ENCODE measurements at regions not wholly inside any gene's neighbourhood (a gene's known extent, or its start where the extent isn't known, plus 50 kb on each side); places are given as distances from the start of the nearest gene placed in this dataset.

GRCh38 chr13:76622315-76623040 lies 263.7 kb downstream of the KCTD12 start:
- DNase-seq (ENCODE audit: low spot score), result no peak
- in situ Hi-C loops (cut with MboI; ENCODE audit: low sequenced_read_pairs, unreplicated experiment), result no loop called here
- no peak for TF ChIP-seq CTCF (IDR thresholded peaks at IDR 0.05; ENCODE audit: borderline replicate concordance, control extremely low read depth, extremely low read depth, insufficient read depth, missing control alignments)

GRCh38 chr13:76621705-76622104 lies 264.5 kb downstream of the KCTD12 start:
- DNase-seq (ENCODE audit: low spot score), result no peak

GRCh38 chr13:76620036-76620435 lies 266.2 kb downstream of the KCTD12 start:
- DNase-seq (ENCODE audit: low spot score), result no peak
- TF ChIP-seq CTCF (IDR thresholded peaks at IDR 0.05; ENCODE audit: borderline replicate concordance, control extremely low read depth, extremely low read depth, insufficient read depth, missing control alignments), result no peak
- in situ Hi-C loops (cut with MboI; ENCODE audit: low sequenced_read_pairs, unreplicated experiment), result no loop called here

More at GRCh38 chr13:76621705-76622104, 264.5 kb downstream of the KCTD12 start:
- no peak for TF ChIP-seq CTCF (IDR thresholded peaks at IDR 0.05; ENCODE audit: borderline replicate concordance, control extremely low read depth, extremely low read depth, insufficient read depth, missing control alignments)
- in situ Hi-C loops (cut with MboI; ENCODE audit: low sequenced_read_pairs, unreplicated experiment), result no loop called here

- no peak for TF ChIP-seq CTCF (IDR thresholded peaks at IDR 0.05; ENCODE audit: borderline replicate concordance, control extremely low read depth, extremely low read depth, insufficient read depth, missing control alignments)
- DNase-seq (ENCODE audit: low spot score), result no peak
- in situ Hi-C loops (cut with MboI; ENCODE audit: low sequenced_read_pairs, unreplicated experiment), result no loop called here
Observed at GRCh38 chr13:76619631-76620030, 266.6 kb downstream of the KCTD12 start.

- in situ Hi-C loops (cut with MboI; ENCODE audit: low sequenced_read_pairs, unreplicated experiment), result no loop called here
- no peak for TF ChIP-seq CTCF (IDR thresholded peaks at IDR 0.05; ENCODE audit: borderline replicate concordance, control extremely low read depth, extremely low read depth, insufficient read depth, missing control alignments)
- no peak for DNase-seq (ENCODE audit: low spot score)
Observed at GRCh38 chr13:76610819-76611415, 275.3 kb downstream of the KCTD12 start.

GRCh38 chr13:76609643-76610042 lies 276.6 kb downstream of the KCTD12 start:
- in situ Hi-C loops (cut with MboI; ENCODE audit: low sequenced_read_pairs, unreplicated experiment), result no loop called here
- DNase-seq (ENCODE audit: low spot score), result no peak
- TF ChIP-seq CTCF (IDR thresholded peaks at IDR 0.05; ENCODE audit: borderline replicate concordance, control extremely low read depth, extremely low read depth, insufficient read depth, missing control alignments), result no peak

Data from GM13976 (cell line).